HEK293 (cell line): ENCODE measurements at regions not wholly inside any gene's neighbourhood (a gene's known extent, or its start where the extent isn't known, plus 50 kb on each side); places are given as distances from the start of the nearest gene placed in this dataset.

Experiments
- CTCF ChIA-PET: fragments of 350-600 bp; formaldehyde crosslinking; extraction: SDS; loops from one replicate; lab custom pipeline; 2021; ENCODE audit warnings: antibody characterized with exemption; lab: Yijun Ruan, JAX
- POLR2A ChIA-PET: fragments of 300-600 bp; formaldehyde crosslinking; extraction: SDS; loops from one replicate; lab custom pipeline; 2020; ENCODE audit warnings: antibody characterized with exemption, inconsistent platforms; lab: Yijun Ruan, JAX
- H3K27ac ChIP-seq: fragments of 200-500 bp; sonication (Bioruptor generic); 2 replicates; pipeline ENCODE4 v1.5.1; 2014; ENCODE audit warnings: low read depth, low read length, control low read depth, inconsistent platforms; ENCODE audit errors: extremely low read depth
- H3K36me3 ChIP-seq, 2 experiments: fragments of 200-500 bp in 1 of 2; sonication (Bioruptor generic) in 1 of 2; 1 replicate in 1 of 2; 2 replicates in 1 of 2; pipeline ENCODE4 v1.5.1; 2014 to 2017; ENCODE audit warnings: inconsistent platforms in 2 of 2, low read length in 2 of 2; ENCODE audit not compliant: control insufficient read depth in 2 of 2, insufficient read depth in 1 of 2
- H3K4me1 ChIP-seq: fragments of 200-500 bp; sonication (Bioruptor generic); 2 replicates; pipeline ENCODE4 v1.5.1; 2014; ENCODE audit warnings: mild to moderate bottlenecking, low read length, inconsistent platforms; ENCODE audit not compliant: control insufficient read depth, insufficient read depth
- H3K4me3 ChIP-seq: 2 replicates; pipeline ENCODE4 v1.5.1; 2011; ENCODE audit warnings: low read depth, mild to moderate bottlenecking, control low read depth, low read length, moderate library complexity
- H3K9me3 ChIP-seq: fragments of 200-500 bp; sonication (Bioruptor generic); 2 replicates; pipeline ENCODE4 v1.5.1; 2014; ENCODE audit warnings: low read depth, low read length, inconsistent platforms; ENCODE audit not compliant: control insufficient read depth, insufficient read depth
- BCL11A ChIP-seq: fragments of 450-650 bp; formaldehyde crosslinking; IDR thresholded peaks from 2 replicates; pipeline ENCODE4 v1.5.1; 2016; ENCODE audit warnings: low read depth, missing biosample characterization, missing genetic modification characterization
- PRDM6 ChIP-seq: fragments of 450-650 bp; formaldehyde crosslinking; IDR thresholded peaks from 2 replicates; pipeline ENCODE4 v1.5.1; 2017; ENCODE audit warnings: missing biosample characterization, missing genetic modification characterization
- TCF7L2 ChIP-seq: IDR thresholded peaks from 2 replicates; pipeline ENCODE4 v1.6.1; 2011; ENCODE audit warnings: low read depth, mild to moderate bottlenecking, inconsistent platforms, low read length, moderate library complexity, borderline replicate concordance
- ZBTB44 ChIP-seq: fragments of 450-650 bp; IDR thresholded peaks from 2 replicates; pipeline ENCODE4 v1.5.1; 2018; ENCODE audit warnings: missing biosample characterization, mild to moderate bottlenecking, missing genetic modification characterization
- ZEB2 ChIP-seq: fragments of 450-650 bp; formaldehyde crosslinking; IDR thresholded peaks from 2 replicates; pipeline ENCODE4 v1.5.1; 2016; ENCODE audit warnings: missing biosample characterization, missing genetic modification characterization
- ZIC2 ChIP-seq: fragments of 450-650 bp; formaldehyde crosslinking; IDR thresholded peaks from 2 replicates; pipeline ENCODE4 v1.5.1; 2016; ENCODE audit warnings: missing biosample characterization, missing genetic modification characterization
- ZNF132 ChIP-seq: fragments of 450-650 bp; formaldehyde crosslinking; IDR thresholded peaks from 2 replicates; pipeline ENCODE4 v1.5.1; 2017; ENCODE audit warnings: missing biosample characterization, missing genetic modification characterization, borderline replicate concordance
- ZNF138 ChIP-seq: fragments of 450-650 bp; formaldehyde crosslinking; IDR thresholded peaks from 2 replicates; pipeline ENCODE4 v1.5.1; 2016; ENCODE audit warnings: missing biosample characterization, missing genetic modification characterization, borderline replicate concordance
- ZNF184 ChIP-seq: fragments of 450-650 bp; IDR thresholded peaks from 2 replicates; pipeline ENCODE4 v1.5.1; 2018; ENCODE audit warnings: missing biosample characterization, mild to moderate bottlenecking, missing genetic modification characterization
- ZNF19 ChIP-seq: fragments of 450-650 bp; formaldehyde crosslinking; IDR thresholded peaks from 2 replicates; pipeline ENCODE4; 2016; ENCODE audit warnings: missing biosample characterization, missing genetic modification characterization, low read depth
- ZNF211 ChIP-seq: fragments of 450-650 bp; formaldehyde crosslinking; IDR thresholded peaks from 2 replicates; pipeline ENCODE4 v1.5.1; 2016; ENCODE audit warnings: low read depth, missing biosample characterization, missing genetic modification characterization
- ZNF266 ChIP-seq: fragments of 450-650 bp; formaldehyde crosslinking; IDR thresholded peaks from 2 replicates; pipeline ENCODE4 v1.5.1; 2016; ENCODE audit warnings: missing biosample characterization, missing genetic modification characterization, low read depth
- ZNF391 ChIP-seq: fragments of 450-650 bp; formaldehyde crosslinking; IDR thresholded peaks from 2 replicates; pipeline ENCODE4 v1.5.1; 2016; ENCODE audit warnings: low read depth, missing biosample characterization, missing genetic modification characterization, borderline replicate concordance
- ZNF530 ChIP-seq: fragments of 450-650 bp; formaldehyde crosslinking; IDR thresholded peaks from 2 replicates; pipeline ENCODE4 v1.5.1; 2016; ENCODE audit warnings: low read depth, missing biosample characterization, missing genetic modification characterization
- ZNF548 ChIP-seq: fragments of 450-650 bp; formaldehyde crosslinking; IDR thresholded peaks from 2 replicates; pipeline ENCODE4 v1.5.1; 2016; ENCODE audit warnings: missing biosample characterization, missing genetic modification characterization
- ZNF561 ChIP-seq: fragments of 450-650 bp; IDR thresholded peaks from 2 replicates; pipeline ENCODE4 v1.5.1; 2018; ENCODE audit warnings: missing biosample characterization, missing genetic modification characterization, borderline replicate concordance
- ZNF571 ChIP-seq: fragments of 450-650 bp; formaldehyde crosslinking; IDR thresholded peaks from 2 replicates; pipeline ENCODE4 v1.5.0; 2017; ENCODE audit warnings: missing biosample characterization, missing genetic modification characterization
- ZNF600 ChIP-seq: fragments of 450-650 bp; formaldehyde crosslinking; IDR thresholded peaks from 2 replicates; pipeline ENCODE4 v1.5.1; 2016; ENCODE audit warnings: missing biosample characterization, missing genetic modification characterization
- ZNF629 ChIP-seq: fragments of 450-650 bp; formaldehyde crosslinking; IDR thresholded peaks from 2 replicates; pipeline ENCODE4 v1.5.1; 2017; ENCODE audit warnings: missing biosample characterization, missing genetic modification characterization
- ZNF658 ChIP-seq: fragments of 450-650 bp; formaldehyde crosslinking; IDR thresholded peaks from 2 replicates; pipeline ENCODE4; 2016; ENCODE audit warnings: missing biosample characterization, missing genetic modification characterization
- ZNF76 ChIP-seq: fragments of 450-650 bp; formaldehyde crosslinking; IDR thresholded peaks from 2 replicates; pipeline ENCODE4; 2016; ENCODE audit warnings: low read depth, missing biosample characterization, missing genetic modification characterization, borderline replicate concordance
- ZNF776 ChIP-seq: fragments of 450-650 bp; formaldehyde crosslinking; IDR thresholded peaks from 2 replicates; pipeline ENCODE4 v1.5.0; 2017; ENCODE audit warnings: missing biosample characterization, missing genetic modification characterization, borderline replicate concordance
- ZXDB ChIP-seq: fragments of 450-650 bp; formaldehyde crosslinking; IDR thresholded peaks from 2 replicates; pipeline ENCODE4 v1.5.1; 2016; ENCODE audit warnings: missing biosample characterization, missing genetic modification characterization

GRCh38 chr3:127033171-127033570 is 50.3 kb downstream of the PLXNA1 start:
- TF ChIP-seq ZNF629 (tag by site-specific recombination) (no peak), ZIC2 (tag by site-specific recombination) (peak; percentile 37; the same call in 1 of the 2 replicates), ZNF138 (tag by site-specific recombination) (no peak)
- CTCF ChIA-PET: interaction anchor here (0.7 kb wide), 1 partner anchor 24 kb away, joined by 3 read pairs; no protein-coding TSS in a partner anchor

GRCh38 chr3:127033786-127034185 is 50.9 kb downstream of the PLXNA1 start:
- POLR2A ChIA-PET: no interaction called here
- TF ChIP-seq BCL11A (tag by site-specific recombination) (no peak), ZNF600 (peak; percentile 12; the same call in 1 of the 2 replicates), ZNF391 (tag by site-specific recombination) (no peak), ZNF571 (tag by site-specific recombination) (no peak), ZXDB (tag by site-specific recombination) (no peak)
- Histone ChIP-seq H3K36me3 (peaks cover 0 to 54% of the 10 kb centered on the region in 2 experiments; a peak in 1 of 3 replicates), H3K9me3 (no peaks in the 10 kb centered on the region), H3K4me3 (no peak overlapping the region), H3K27ac (no peak overlapping the region), H3K4me1 (no peaks in the 10 kb centered on the region)
- CTCF ChIA-PET: interaction anchor here (0.7 kb wide), 1 partner anchor 24 kb away, joined by 3 read pairs; no protein-coding TSS in a partner anchor

More at GRCh38 chr3:127033171-127033570, 50.3 kb downstream of the PLXNA1 start:
- no peaks in the 10 kb centered on the region for H3K4me1 ChIP-seq
- no peak overlapping the region for H3K27ac ChIP-seq
- H3K9me3 ChIP-seq: no peaks in the 10 kb centered on the region
- no peak overlapping the region for H3K4me3 ChIP-seq
- POLR2A ChIA-PET: no interaction called here
- H3K36me3 ChIP-seq: peaks cover 0 to 58% of the 10 kb centered on the region in 2 experiments; a peak in 1 of 3 replicates

- CTCF ChIA-PET: interaction anchor here (0.5 kb wide), 1 partner anchor 568 kb away, joined by 3 read pairs; no protein-coding TSS in a partner anchor
- no peak for TF ChIP-seq ZEB2 (tag by site-specific recombination)
- TF ChIP-seq ZIC2 (tag by site-specific recombination): peak; percentile 52; the same call in 1 of the 2 replicates
- Histone ChIP-seq H3K27ac (no peak overlapping the region), H3K4me1 (no peaks in the 10 kb centered on the region), H3K36me3 (peaks cover 0 to 48% of the 10 kb centered on the region in 2 experiments; a peak in 1 of 3 replicates), H3K4me3 (no peak overlapping the region), H3K9me3 (no peaks in the 10 kb centered on the region)
- POLR2A ChIA-PET: no interaction called here
These were observed 51.5 kb downstream of the PLXNA1 start for GRCh38 chr3:127034195-127034989.

GRCh38 chr3:127034990-127035652 is 52.2 kb downstream of the PLXNA1 start:
- POLR2A ChIA-PET: no interaction called here
- Histone ChIP-seq H3K9me3 (no peaks in the 10 kb centered on the region), H3K4me3 (no peak overlapping the region), H3K4me1 (no peaks in the 10 kb centered on the region), H3K36me3 (peaks cover 0 to 40% of the 10 kb centered on the region in 2 experiments; a peak in 1 of 3 replicates), H3K27ac (no peak overlapping the region)
- CTCF ChIA-PET: interaction anchor here (0.5 kb wide), 1 partner anchor 568 kb away, joined by 3 read pairs; no protein-coding TSS in a partner anchor
- TF ChIP-seq ZNF561 (tag by site-specific recombination) (no peak), ZNF571 (tag by site-specific recombination) (no peak), TCF7L2 (no peak), ZNF76 (no peak), ZNF658 (no peak), ZBTB44 (no peak), ZNF184 (no peak), ZNF530 (tag by site-specific recombination) (no peak), ZNF19 (tag by site-specific recombination) (no peak), PRDM6 (tag by site-specific recombination) (no peak), ZNF211 (no peak), ZNF548 (no peak), ZNF776 (tag by site-specific recombination) (no peak), ZNF266 (no peak), ZNF132 (tag by site-specific recombination) (no peak)
